MM.1S (cell line): ENCODE measurements at regions not wholly inside any gene's neighbourhood (a gene's known extent, or its start where the extent isn't known, plus 50 kb on each side); places are given as distances from the start of the nearest gene placed in this dataset.

ENCODE experiments used
- EZH2 ChIP-seq: fragments of 300-600 bp; sonication (generic); optimal IDR thresholded peaks from 2 replicates; pipeline ENCODE3; 2017; ENCODE audit warnings: low read depth, mild to moderate bottlenecking, antibody characterized with exemption, low read length, mixed read lengths
- TF ChIP-seq, protein P1 (sequence below): fragments of 300-600 bp; sonication (generic); IDR thresholded peaks from 2 replicates; pipeline ENCODE4 v1.5.1; 2016; ENCODE audit warnings: antibody characterized with exemption, low read length, mixed read lengths

DNA sequence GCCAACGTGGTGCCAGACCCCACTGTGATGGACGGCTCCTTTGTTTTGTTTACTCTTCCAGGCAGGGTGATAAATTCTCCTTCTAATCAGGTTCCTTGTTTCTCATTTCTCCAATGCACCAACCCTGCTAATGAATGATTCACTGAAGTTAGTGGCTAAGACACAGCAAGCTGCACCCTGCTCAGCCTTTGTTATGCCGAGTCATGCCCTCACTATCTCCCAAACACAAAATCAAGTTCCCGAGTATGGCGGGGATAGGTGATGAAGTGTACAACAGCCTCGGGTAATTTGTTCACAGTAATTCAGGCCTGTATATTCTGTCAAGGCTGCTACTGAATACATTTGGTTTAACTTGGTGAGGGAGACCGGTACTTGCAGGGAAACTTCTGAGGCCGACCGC lies 83.8 kb upstream of the HS3ST4 start:
- TF ChIP-seq, protein P1, sequence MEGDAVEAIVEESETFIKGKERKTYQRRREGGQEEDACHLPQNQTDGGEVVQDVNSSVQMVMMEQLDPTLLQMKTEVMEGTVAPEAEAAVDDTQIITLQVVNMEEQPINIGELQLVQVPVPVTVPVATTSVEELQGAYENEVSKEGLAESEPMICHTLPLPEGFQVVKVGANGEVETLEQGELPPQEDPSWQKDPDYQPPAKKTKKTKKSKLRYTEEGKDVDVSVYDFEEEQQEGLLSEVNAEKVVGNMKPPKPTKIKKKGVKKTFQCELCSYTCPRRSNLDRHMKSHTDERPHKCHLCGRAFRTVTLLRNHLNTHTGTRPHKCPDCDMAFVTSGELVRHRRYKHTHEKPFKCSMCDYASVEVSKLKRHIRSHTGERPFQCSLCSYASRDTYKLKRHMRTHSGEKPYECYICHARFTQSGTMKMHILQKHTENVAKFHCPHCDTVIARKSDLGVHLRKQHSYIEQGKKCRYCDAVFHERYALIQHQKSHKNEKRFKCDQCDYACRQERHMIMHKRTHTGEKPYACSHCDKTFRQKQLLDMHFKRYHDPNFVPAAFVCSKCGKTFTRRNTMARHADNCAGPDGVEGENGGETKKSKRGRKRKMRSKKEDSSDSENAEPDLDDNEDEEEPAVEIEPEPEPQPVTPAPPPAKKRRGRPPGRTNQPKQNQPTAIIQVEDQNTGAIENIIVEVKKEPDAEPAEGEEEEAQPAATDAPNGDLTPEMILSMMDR, result no peak
- no peak for TF ChIP-seq EZH2
